GM21528 (cell line): ENCODE measurements at regions not wholly inside any gene's neighbourhood (a gene's known extent, or its start where the extent isn't known, plus 50 kb on each side); places are given as distances from the start of the nearest gene placed in this dataset.

ENCODE experiments used
- ATAC-seq: cut with Tn5 transposase; IDR thresholded peaks from one replicate; pipeline ENCODE4 v1.9.1; 2021; ENCODE audit warnings: mild to moderate bottlenecking, moderate library complexity; ENCODE audit not compliant: unreplicated experiment, low FRiP score

- no peak for ATAC-seq
Measured at GRCh38 chr12:106000382-106001104, 138.2 kb downstream of the NUAK1 start.

DNA sequence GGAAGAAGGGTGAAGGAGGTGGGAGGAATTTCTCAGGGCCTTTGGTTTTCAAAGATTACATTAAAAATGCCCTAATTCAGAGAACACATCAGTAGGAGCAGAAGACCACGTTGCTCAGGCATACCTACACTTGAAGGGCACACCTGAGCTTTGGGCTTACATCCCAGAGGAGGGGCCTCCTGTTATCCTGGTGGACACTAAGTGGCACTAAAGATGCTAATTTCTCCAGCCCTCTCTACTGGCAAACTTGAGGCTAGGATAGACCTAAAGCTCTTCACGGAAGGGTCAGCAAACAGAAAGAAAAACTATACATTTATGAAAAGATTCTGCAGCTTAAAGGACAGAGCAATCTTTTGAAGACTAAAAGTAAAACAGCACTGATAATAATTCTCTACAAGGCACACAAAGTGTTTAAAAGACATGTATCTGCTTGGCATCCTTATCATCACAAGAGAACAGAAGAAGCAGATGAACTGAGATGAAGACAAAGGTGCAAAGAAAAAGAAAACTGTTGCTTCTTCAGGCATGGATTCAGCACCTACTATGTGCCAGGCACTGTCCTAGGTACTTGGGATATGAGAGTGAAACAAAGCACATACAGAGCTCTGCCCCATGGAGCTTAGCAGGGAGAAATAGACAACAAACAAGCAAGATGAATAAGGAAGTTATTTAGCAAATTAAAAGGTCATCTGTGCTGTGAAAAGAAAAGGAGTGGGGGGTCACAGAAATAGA, 137.5 kb downstream of the NUAK1 start:
- no peak for ATAC-seq

DNA sequence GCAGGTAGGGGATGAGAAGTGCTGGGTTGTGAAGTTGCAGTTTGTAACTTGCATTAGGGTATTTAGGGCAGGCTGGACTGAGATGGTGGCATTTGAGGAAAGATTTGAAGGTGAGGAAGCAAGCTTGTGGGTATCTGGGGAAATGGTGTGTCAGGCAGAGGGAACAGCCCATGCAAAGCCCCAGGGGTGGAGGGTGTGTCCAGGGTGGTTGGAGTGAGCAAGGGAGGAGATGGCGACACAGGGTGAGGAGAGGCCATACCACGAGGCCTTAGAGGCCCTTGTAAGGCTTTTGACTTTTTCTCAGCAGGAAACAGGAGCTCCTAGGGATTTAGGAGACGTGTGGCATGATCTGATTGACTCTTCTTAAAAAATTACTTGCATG, 136.9 kb downstream of the NUAK1 start:
- no peak for ATAC-seq

GRCh38 chr12:106003297-106003696, 135.5 kb downstream of the NUAK1 start:
- ATAC-seq, result no peak

DNA sequence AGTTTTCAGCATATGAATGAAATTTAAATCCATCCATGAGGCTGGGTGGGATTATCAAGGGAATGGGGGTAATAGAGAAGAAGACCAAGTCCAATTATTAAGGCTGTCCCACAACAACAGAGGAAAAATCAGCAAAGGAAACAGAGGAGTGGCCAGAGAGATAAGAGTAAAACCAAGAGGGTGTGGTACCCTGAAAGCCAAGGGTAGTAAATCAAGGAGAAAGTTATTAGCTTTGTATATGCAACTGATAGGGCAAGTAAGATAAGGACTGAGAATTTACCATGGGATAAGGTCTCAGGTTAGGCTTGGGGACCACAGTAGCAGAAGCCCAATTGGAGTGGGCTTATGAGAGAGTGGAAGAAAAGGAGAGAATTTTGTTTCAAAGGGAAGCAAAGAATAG, 134.5 kb downstream of the NUAK1 start:
- ATAC-seq, result no peak

DNA sequence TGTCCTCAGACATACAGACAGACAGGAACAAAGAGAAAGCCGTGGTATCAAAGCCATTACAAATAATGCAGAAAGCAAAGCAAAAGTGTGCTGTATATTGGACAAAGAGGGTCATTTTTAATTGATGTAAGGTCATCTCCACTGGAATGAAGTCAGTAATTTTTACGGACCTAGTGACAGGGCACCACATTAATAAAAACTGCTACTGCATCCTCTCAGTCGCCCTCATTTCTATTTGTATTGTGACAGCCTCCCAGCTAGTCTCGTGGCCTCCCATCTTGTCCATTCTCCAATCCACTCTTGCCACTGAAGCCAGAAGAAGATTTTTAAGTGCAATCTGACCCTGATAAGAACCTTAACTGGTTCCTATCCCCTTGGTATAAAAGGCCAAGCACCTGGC, 132.4 kb downstream of the NUAK1 start:
- no peak for ATAC-seq

DNA sequence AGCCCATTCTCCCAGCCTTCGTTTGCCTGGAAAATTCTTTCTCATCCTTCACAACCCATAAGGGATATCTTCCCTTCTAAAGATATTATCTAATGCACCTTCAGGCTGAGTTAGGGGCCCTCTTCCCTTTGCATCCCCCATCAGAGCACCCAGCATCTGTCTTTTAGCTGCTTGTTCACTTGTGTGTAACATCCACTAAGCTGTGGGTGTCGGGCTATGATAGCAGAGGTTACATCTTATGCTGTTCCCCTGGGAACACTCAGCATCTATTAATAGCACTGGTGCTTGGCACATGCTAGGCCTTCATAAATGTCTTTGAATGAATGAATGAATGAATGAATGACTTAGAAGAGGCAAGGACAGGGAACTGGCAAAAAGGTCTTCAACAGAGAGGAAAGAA, 131.8 kb downstream of the NUAK1 start:
- ATAC-seq, result no peak

DNA sequence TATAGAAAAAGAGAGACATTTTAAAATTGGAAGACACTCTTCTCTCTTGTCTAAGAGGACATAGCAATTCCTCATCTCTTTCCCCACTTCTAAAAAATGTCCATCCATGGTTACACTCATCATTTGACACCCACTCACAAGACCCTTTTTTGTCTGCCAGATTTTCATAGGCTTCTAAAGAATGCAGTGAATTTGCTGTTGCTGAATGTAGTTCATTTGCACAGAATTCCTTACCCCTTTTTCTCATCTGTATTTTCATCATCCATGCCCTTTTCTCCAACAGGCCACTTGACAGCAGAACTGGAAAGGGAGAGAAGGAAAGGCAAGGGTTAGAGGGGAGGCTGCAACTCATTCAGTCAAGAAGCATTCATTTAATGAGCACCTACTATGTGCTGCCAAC, 128.0 kb downstream of the NUAK1 start:
- ATAC-seq, result no peak
